ENCODE measurements at regions not wholly inside any gene's neighbourhood (a gene's known extent, or its start where the extent isn't known, plus 50 kb on each side); places are given as distances from the start of the nearest gene placed in this dataset.

DNA sequence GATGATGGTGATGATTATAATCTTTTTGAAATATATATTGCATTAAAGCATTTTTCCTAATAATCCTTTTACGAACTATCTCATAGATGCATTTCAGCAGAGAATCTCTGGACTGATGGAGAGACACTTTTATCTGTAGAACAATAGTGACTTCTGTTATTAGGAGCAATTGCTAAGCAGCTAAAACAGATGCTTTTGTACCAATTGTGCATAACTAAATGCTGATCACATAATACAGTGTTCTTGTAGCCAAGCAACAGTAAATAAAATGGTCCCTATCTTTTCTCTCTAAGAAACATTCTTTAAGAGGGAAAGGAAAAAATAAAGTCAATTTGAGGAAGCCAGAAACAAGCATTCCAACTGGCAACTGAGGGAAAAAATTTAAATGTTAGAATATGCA is 405.8 kb upstream of the GOLIM4 start:
- H3K9me2 ChIP-seq (replicated peaks; ENCODE audit: insufficient read depth, low read length): no peaks in the 10 kb centered on the region
- H3K4me3 ChIP-seq (ENCODE audit: insufficient read depth, low read length, poor library complexity, severe bottlenecking): no peak overlapping the region
- no peak overlapping the region for H3K9ac ChIP-seq (ENCODE audit: low read length)
- no peaks in the 10 kb centered on the region for H3F3A ChIP-seq (ENCODE audit: insufficient read depth)
- no peak overlapping the region for H3K4me2 ChIP-seq (ENCODE audit: low read depth, low read length, poor library complexity, severe bottlenecking)
- no peak overlapping the region for H2AFZ ChIP-seq (ENCODE audit: low read depth, low read length, severe bottlenecking)
- no peaks in the 10 kb centered on the region for H3K27me3 ChIP-seq (ENCODE audit: low read length)
- TF ChIP-seq, protein P1, sequence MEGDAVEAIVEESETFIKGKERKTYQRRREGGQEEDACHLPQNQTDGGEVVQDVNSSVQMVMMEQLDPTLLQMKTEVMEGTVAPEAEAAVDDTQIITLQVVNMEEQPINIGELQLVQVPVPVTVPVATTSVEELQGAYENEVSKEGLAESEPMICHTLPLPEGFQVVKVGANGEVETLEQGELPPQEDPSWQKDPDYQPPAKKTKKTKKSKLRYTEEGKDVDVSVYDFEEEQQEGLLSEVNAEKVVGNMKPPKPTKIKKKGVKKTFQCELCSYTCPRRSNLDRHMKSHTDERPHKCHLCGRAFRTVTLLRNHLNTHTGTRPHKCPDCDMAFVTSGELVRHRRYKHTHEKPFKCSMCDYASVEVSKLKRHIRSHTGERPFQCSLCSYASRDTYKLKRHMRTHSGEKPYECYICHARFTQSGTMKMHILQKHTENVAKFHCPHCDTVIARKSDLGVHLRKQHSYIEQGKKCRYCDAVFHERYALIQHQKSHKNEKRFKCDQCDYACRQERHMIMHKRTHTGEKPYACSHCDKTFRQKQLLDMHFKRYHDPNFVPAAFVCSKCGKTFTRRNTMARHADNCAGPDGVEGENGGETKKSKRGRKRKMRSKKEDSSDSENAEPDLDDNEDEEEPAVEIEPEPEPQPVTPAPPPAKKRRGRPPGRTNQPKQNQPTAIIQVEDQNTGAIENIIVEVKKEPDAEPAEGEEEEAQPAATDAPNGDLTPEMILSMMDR (IDR thresholded peaks at IDR 0.05; ENCODE audit: insufficient read depth, low read length, poor library complexity, severe bottlenecking): no peak
- no peak for TF ChIP-seq EZH2phosphoT487 (conservative IDR thresholded peaks at IDR 0.05; ENCODE audit: low read length)
- no peak overlapping the region for H3K27ac ChIP-seq (ENCODE audit: low read depth, low read length)
- no peaks in the 10 kb centered on the region for H3K79me2 ChIP-seq (ENCODE audit: insufficient read depth, low read length)
- no peaks in the 10 kb centered on the region for H3K9me3 ChIP-seq (ENCODE audit: insufficient read depth, low read length)
- no peaks in the 10 kb centered on the region for H4K20me1 ChIP-seq (ENCODE audit: low read depth, low read length)
- no peaks in the 10 kb centered on the region for H3K36me3 ChIP-seq (ENCODE audit: low read length)

GRCh38 chr3:168498194-168498593 is 402.5 kb upstream of the GOLIM4 start:
- Histone ChIP-seq H3K27ac (ENCODE audit: low read depth, low read length) (no peak overlapping the region), H3K9me2 (replicated peaks; ENCODE audit: insufficient read depth, low read length) (no peaks in the 10 kb centered on the region), H3K4me2 (ENCODE audit: low read depth, low read length, poor library complexity, severe bottlenecking) (no peak overlapping the region), H3F3A (ENCODE audit: insufficient read depth) (no peaks in the 10 kb centered on the region), H2AFZ (ENCODE audit: low read depth, low read length, severe bottlenecking) (no peak overlapping the region), H3K79me2 (ENCODE audit: insufficient read depth, low read length) (no peaks in the 10 kb centered on the region), H3K4me3 (ENCODE audit: insufficient read depth, low read length, poor library complexity, severe bottlenecking) (no peak overlapping the region), H4K20me1 (ENCODE audit: low read depth, low read length) (no peaks in the 10 kb centered on the region), H3K9me3 (ENCODE audit: insufficient read depth, low read length) (no peaks in the 10 kb centered on the region), H3K9ac (ENCODE audit: low read length) (no peak overlapping the region), H3K36me3 (ENCODE audit: low read length) (no peaks in the 10 kb centered on the region), H3K27me3 (ENCODE audit: low read length) (no peaks in the 10 kb centered on the region)
- TF ChIP-seq EZH2phosphoT487 (conservative IDR thresholded peaks at IDR 0.05; ENCODE audit: low read length): no peak
- TF ChIP-seq, protein P1 (IDR thresholded peaks at IDR 0.05; ENCODE audit: insufficient read depth, low read length, poor library complexity, severe bottlenecking): no peak

- H3K9me2 ChIP-seq (replicated peaks; ENCODE audit: insufficient read depth, low read length): no peaks in the 10 kb centered on the region
- no peaks in the 10 kb centered on the region for H3F3A ChIP-seq (ENCODE audit: insufficient read depth)
- no peak overlapping the region for H3K4me3 ChIP-seq (ENCODE audit: insufficient read depth, low read length, poor library complexity, severe bottlenecking)
- H4K20me1 ChIP-seq (ENCODE audit: low read depth, low read length): no peaks in the 10 kb centered on the region
- TF ChIP-seq, protein P1 (IDR thresholded peaks at IDR 0.05; ENCODE audit: insufficient read depth, low read length, poor library complexity, severe bottlenecking): no peak
- no peak for TF ChIP-seq EZH2phosphoT487 (conservative IDR thresholded peaks at IDR 0.05; ENCODE audit: low read length)
- no peaks in the 10 kb centered on the region for H3K79me2 ChIP-seq (ENCODE audit: insufficient read depth, low read length)
- H3K9ac ChIP-seq (ENCODE audit: low read length): no peak overlapping the region
- no peak overlapping the region for H3K27ac ChIP-seq (ENCODE audit: low read depth, low read length)
- no peaks in the 10 kb centered on the region for H3K36me3 ChIP-seq (ENCODE audit: low read length)
- H2AFZ ChIP-seq (ENCODE audit: low read depth, low read length, severe bottlenecking): no peak overlapping the region
- no peak overlapping the region for H3K4me2 ChIP-seq (ENCODE audit: low read depth, low read length, poor library complexity, severe bottlenecking)
- H3K27me3 ChIP-seq (ENCODE audit: low read length): no peaks in the 10 kb centered on the region
- no peaks in the 10 kb centered on the region for H3K9me3 ChIP-seq (ENCODE audit: insufficient read depth, low read length)
These were observed 402.0 kb upstream of the GOLIM4 start for GRCh38 chr3:168497741-168498140.
